ENCODE measurements at regions not wholly inside any gene's neighbourhood (a gene's known extent, or its start where the extent isn't known, plus 50 kb on each side); places are given as distances from the start of the nearest gene placed in this dataset.

DNA sequence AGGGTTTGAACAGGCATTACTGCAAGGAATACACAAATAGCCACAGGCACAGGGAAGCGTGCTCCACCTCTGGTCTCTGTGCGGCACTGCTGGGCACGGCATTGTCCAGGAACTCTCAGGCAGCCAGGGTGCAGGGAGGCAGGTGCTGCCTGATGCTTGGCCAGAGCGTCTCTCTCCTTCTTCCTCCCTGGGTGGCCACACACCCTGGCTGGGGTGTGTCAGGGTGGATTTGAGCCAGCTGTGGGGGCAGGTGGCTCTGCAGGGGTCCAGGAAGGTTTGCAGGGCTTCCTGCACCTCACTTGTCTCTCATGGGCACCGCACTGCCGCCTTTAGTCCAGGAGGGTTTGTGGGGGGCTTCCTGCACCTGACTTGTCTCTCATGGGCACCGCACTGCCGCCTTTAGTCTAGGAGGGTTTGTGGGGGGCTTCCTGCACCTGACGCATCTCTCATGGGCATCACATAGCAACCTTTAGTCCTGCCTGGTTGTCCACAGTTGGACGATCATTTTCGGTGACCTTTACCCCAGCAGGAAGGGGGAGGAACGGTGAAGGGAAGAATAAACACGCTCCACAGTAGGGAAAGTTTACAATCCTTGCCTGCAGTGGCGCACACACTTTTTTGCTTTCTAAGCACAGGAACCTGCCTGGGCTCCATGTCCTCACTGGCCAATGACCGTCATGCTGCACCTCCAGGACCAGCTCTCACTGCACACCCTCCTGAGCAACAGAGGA lies 332.9 kb downstream of the EIPR1 start:
- TF ChIP-seq MAZ (IDR thresholded peaks at IDR 0.05; ENCODE audit: borderline replicate concordance, low read depth, low read length) (no peak), MXI1 (IDR thresholded peaks at IDR 0.05; ENCODE audit: borderline replicate concordance, low read depth, low read length) (no peak), RCOR1 (IDR thresholded peaks at IDR 0.05; ENCODE audit: insufficient replicate concordance, low read length) (no peak), MAFK (IDR thresholded peaks at IDR 0.05; ENCODE audit: low read depth, low read length) (no peak), NFE2L2 (IDR thresholded peaks at IDR 0.05; ENCODE audit: low read depth, low read length) (no peak), SMC3 (IDR thresholded peaks at IDR 0.05; ENCODE audit: low read depth, low read length) (no peak), CTCF (conservative IDR thresholded peaks at IDR 0.05; ENCODE audit: low read depth, low read length) (no peak), ELK1 (IDR thresholded peaks at IDR 0.05; ENCODE audit: borderline replicate concordance, low read depth, low read length) (no peak), POLR2A (IDR thresholded peaks at IDR 0.05; ENCODE audit: low read depth, low read length) (no peak), CEBPB (IDR thresholded peaks at IDR 0.05; ENCODE audit: low read depth, low read length) (no peak), RFX5 (IDR thresholded peaks at IDR 0.05; ENCODE audit: low read depth, low read length) (no peak), FOS (IDR thresholded peaks at IDR 0.05; ENCODE audit: low read depth, low read length) (no peak)
- TF ChIP-seq, protein P1, sequence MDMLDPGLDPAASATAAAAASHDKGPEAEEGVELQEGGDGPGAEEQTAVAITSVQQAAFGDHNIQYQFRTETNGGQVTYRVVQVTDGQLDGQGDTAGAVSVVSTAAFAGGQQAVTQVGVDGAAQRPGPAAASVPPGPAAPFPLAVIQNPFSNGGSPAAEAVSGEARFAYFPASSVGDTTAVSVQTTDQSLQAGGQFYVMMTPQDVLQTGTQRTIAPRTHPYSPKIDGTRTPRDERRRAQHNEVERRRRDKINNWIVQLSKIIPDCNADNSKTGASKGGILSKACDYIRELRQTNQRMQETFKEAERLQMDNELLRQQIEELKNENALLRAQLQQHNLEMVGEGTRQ (IDR thresholded peaks at IDR 0.05; ENCODE audit: low read depth, low read length) = no peak
- Histone ChIP-seq H2AK9ac (replicated peaks; ENCODE audit: low read depth, low read length, poor library complexity) (no peak overlapping the region), H3K9ac (ENCODE audit: low read depth, low read length) (no peak overlapping the region), H3K18ac (ENCODE audit: low read depth, low read length) (no peak overlapping the region), H3K56ac (ENCODE audit: extremely low read depth, insufficient read depth, low read length) (no peak overlapping the region), H4K20me1 (ENCODE audit: insufficient read depth, low read length) (no peaks in the 10 kb centered on the region), H4K8ac (ENCODE audit: low read depth in 2 of 2, low read length in 2 of 2) (no peak overlapping the region), H2BK15ac (ENCODE audit: low read depth, low read length) (no peak overlapping the region), H3K36me3 (ENCODE audit: control insufficient read depth, insufficient read depth, low read length) (no peaks in the 10 kb centered on the region), H3K23ac (ENCODE audit: low read depth, low read length) (no peak overlapping the region), H2BK5ac (ENCODE audit: low read depth, low read length, poor library complexity, severe bottlenecking) (no peak overlapping the region), H3K4me3 (ENCODE audit: insufficient read depth, low read depth, low read length) (no peak overlapping the region), H4K91ac (ENCODE audit: insufficient read depth, low read depth, low read length) (no peak overlapping the region), H3K4ac (ENCODE audit: low read depth, low read length) (no peak overlapping the region), H2BK120ac (ENCODE audit: low read depth, low read length) (no peak overlapping the region), H3K27me3 (ENCODE audit: control insufficient read depth, insufficient read depth, low read length) (no peaks in the 10 kb centered on the region), H2AFZ (replicated peaks; ENCODE audit: low read length, poor library complexity) (no peak overlapping the region), H3K9me1 (ENCODE audit: insufficient read depth, low read length) (no peaks in the 10 kb centered on the region), H3K4me1 (ENCODE audit: control insufficient read depth, insufficient read depth, low read length) (no peaks in the 10 kb centered on the region), H2BK20ac (ENCODE audit: low read depth, low read length) (no peak overlapping the region), H4K5ac (ENCODE audit: low read depth, low read length) (no peak overlapping the region), H3K9me3 (ENCODE audit: control insufficient read depth, insufficient read depth, low read length) (peaks cover 60% of the 10 kb centered on the region), H3K4me2 (ENCODE audit: low read depth, low read length) (no peak overlapping the region), H2AK5ac (ENCODE audit: low read depth, low read length) (no peak overlapping the region), H3K79me1 (ENCODE audit: low read depth in 1 of 2, low read length in 2 of 2) (no peaks in the 10 kb centered on the region), H3K14ac (replicated peaks; ENCODE audit: low read depth, low read length) (no peak overlapping the region), H3K27ac (ENCODE audit: insufficient read depth, low read length) (no peak overlapping the region)
- ATAC-seq (ENCODE audit: low read depth) = no peak
- BruUV-seq (replicated peaks) = no TSS peak
- in situ Hi-C loops (cut with MboI; ENCODE audit: low sequenced_read_pairs) = no loop called here
- dilution Hi-C loops (cut with HindIII; ENCODE audit: low sequenced_read_pairs, unreplicated experiment) = no loop called here
- intact Hi-C loops (cut with micrococcal nuclease) = no loop called here
- no peak for DNase-seq
- WGBS, 2 experiments (ENCODE audit: extremely low coverage in 2 of 2, insufficient read length in 1 of 2) = 55% methylated on average over 6 of the region's 15 CpGs; no CpG with 5 or more reads in 1 of the 2 experiments
- POLR2A ChIA-PET (ENCODE audit: unreplicated experiment) = no interaction called here
- CTCF ChIA-PET = no interaction called here
